Loucy (cell line): ENCODE measurements at regions not wholly inside any gene's neighbourhood (a gene's known extent, or its start where the extent isn't known, plus 50 kb on each side); places are given as distances from the start of the nearest gene placed in this dataset.

Experiments used
- H2AFZ ChIP-seq: fragments of 200-600 bp; sonication (generic); 2 replicates; pipeline ENCODE4 v1.6.0; 2016; ENCODE audit warnings: antibody characterized with exemption, mild to moderate bottlenecking, low read length, moderate library complexity
- H3F3A ChIP-seq: fragments of 200-600 bp; 2 replicates; pipeline ENCODE4 v1.6.0; 2016; ENCODE audit warnings: antibody characterized with exemption, low read depth, mild to moderate bottlenecking
- H3K27me3 ChIP-seq: fragments of 200-600 bp; sonication (generic); 2 replicates; pipeline ENCODE4 v1.6.1; 2014; ENCODE audit warnings: low read length, mild to moderate bottlenecking; ENCODE audit not compliant: insufficient read depth, poor library complexity, severe bottlenecking
- H3K36me3 ChIP-seq: fragments of 200-600 bp; sonication (generic); 2 replicates; pipeline ENCODE4 v1.6.1; 2016; ENCODE audit warnings: low read length; ENCODE audit not compliant: insufficient read depth
- H3K4me1 ChIP-seq: fragments of 200-600 bp; sonication (generic); 2 replicates; pipeline ENCODE4 v1.5.1; 2014; ENCODE audit warnings: low read length, mild to moderate bottlenecking; ENCODE audit not compliant: insufficient read depth, poor library complexity, severe bottlenecking
- H3K4me2 ChIP-seq: fragments of 200-600 bp; sonication (generic); 2 replicates; pipeline ENCODE4 v1.6.0; 2014; ENCODE audit warnings: antibody characterized with exemption, low read length, low read depth, mild to moderate bottlenecking; ENCODE audit not compliant: poor library complexity, severe bottlenecking
- H3K4me3 ChIP-seq: fragments of 200-600 bp; sonication (generic); 2 replicates; pipeline ENCODE4 v1.5.1; 2014; ENCODE audit warnings: low read length, mild to moderate bottlenecking, mixed read lengths; ENCODE audit not compliant: poor library complexity, severe bottlenecking
- H3K79me2 ChIP-seq: fragments of 200-600 bp; sonication (generic); 2 replicates; pipeline ENCODE4 v1.6.1; 2014; ENCODE audit warnings: low read length; ENCODE audit not compliant: insufficient read depth
- H3K9ac ChIP-seq: fragments of 200-600 bp; sonication (generic); 2 replicates; pipeline ENCODE4 v1.6.0; 2014; ENCODE audit warnings: mild to moderate bottlenecking, low read depth, low read length, moderate library complexity; ENCODE audit not compliant: poor library complexity, severe bottlenecking
- H3K9me2 ChIP-seq: fragments of 200-600 bp; sonication (generic); replicated peaks from 2 replicates; pipeline ENCODE4 v1.6.1; 2016; ENCODE audit warnings: low read depth, low read length, mixed read lengths
- H3K9me3 ChIP-seq: fragments of 200-600 bp; sonication (generic); 2 replicates; pipeline ENCODE4 v1.6.1; 2014; ENCODE audit warnings: mild to moderate bottlenecking, antibody characterized with exemption, low read length, low read depth; ENCODE audit not compliant: insufficient read depth
- H4K20me1 ChIP-seq: fragments of 200-600 bp; sonication (generic); 2 replicates; pipeline ENCODE4 v1.6.0; 2014; ENCODE audit warnings: antibody characterized with exemption, low read length, mild to moderate bottlenecking; ENCODE audit not compliant: insufficient read depth, poor library complexity, severe bottlenecking
- CTCF ChIP-seq: fragments of 200-600 bp; sonication (generic); conservative IDR thresholded peaks from 2 replicates; pipeline ENCODE4 v1.5.1; 2014; ENCODE audit warnings: mild to moderate bottlenecking, antibody characterized with exemption, low read length
- EZH2phosphoT487 ChIP-seq: fragments of 200-600 bp; IDR thresholded peaks from 2 replicates; pipeline ENCODE4 v1.6.1; 2018; ENCODE audit warnings: antibody characterized with exemption, mild to moderate bottlenecking, moderate library complexity, borderline replicate concordance

DNA sequence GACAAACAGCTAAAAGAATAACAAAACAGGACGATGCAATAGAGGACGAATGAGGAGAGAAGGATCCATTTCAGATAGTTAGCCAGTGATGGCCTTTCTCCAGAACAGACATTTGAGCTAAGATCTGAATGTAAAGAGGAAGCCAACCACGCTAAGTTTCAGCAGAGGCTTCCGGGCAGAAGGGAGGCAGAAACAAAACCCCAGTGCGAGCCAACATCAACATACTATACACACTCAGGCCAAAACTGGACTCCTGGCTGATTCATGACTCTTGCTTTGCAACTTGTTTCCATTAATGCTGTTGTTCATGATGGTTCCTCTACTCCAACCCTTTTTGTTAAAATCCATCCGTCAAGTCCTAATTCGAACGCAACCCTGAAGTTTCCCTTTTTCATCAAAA, 730.3 kb downstream of the TRIML1 start:
- Histone ChIP-seq H2AFZ (no peak overlapping the region), H3K79me2 (no peaks in the 10 kb centered on the region), H3K27me3 (no peaks in the 10 kb centered on the region), H3F3A (no peaks in the 10 kb centered on the region), H3K4me3 (no peak overlapping the region), H3K9me2 (no peaks in the 10 kb centered on the region), H3K36me3 (no peaks in the 10 kb centered on the region), H3K4me1 (no peaks in the 10 kb centered on the region), H3K9me3 (peaks cover 5% of the 10 kb centered on the region; the same call in 1 of the 2 replicates), H3K9ac (no peak overlapping the region), H4K20me1 (no peaks in the 10 kb centered on the region), H3K4me2 (no peak overlapping the region)
- TF ChIP-seq EZH2phosphoT487, result no peak
- TF ChIP-seq CTCF, result no peak

GRCh38 chr4:188872809-188873208, 733.6 kb downstream of the TRIML1 start:
- Histone ChIP-seq H3K4me1 (no peaks in the 10 kb centered on the region), H3K79me2 (no peaks in the 10 kb centered on the region), H3K27me3 (no peaks in the 10 kb centered on the region), H3K9me2 (no peaks in the 10 kb centered on the region), H2AFZ (no peak overlapping the region), H3K36me3 (no peaks in the 10 kb centered on the region), H4K20me1 (no peaks in the 10 kb centered on the region), H3K9ac (no peak overlapping the region), H3F3A (no peaks in the 10 kb centered on the region), H3K4me3 (no peak overlapping the region), H3K9me3 (peaks cover 5% of the 10 kb centered on the region; the same call in 1 of the 2 replicates), H3K4me2 (no peak overlapping the region)
- TF ChIP-seq CTCF (no peak), EZH2phosphoT487 (no peak)

DNA sequence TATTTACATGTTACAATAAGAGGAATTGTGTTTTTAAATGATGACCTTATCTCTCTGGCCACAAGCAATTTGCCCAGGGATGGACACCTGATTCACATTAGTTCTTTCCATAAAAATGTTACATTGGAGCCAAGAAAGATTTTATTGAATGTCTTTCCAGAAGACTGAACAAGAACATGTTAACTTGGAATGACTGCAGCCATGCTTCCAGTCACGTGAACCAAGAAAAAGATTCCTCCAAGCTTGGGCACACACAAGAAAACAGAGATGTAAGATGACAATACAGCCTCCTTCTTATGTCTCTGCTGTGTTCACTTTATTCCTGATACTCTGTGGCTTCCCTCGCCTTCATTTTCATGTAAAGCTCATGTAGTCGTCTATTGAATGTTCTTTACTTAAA, 737.6 kb downstream of the TRIML1 start:
- H3K9ac ChIP-seq, result no peak overlapping the region
- no peak overlapping the region for H2AFZ ChIP-seq
- H3K9me3 ChIP-seq, result no peaks in the 10 kb centered on the region; the same call in 1 of the 2 replicates
- H4K20me1 ChIP-seq, result no peaks in the 10 kb centered on the region
- H3K27me3 ChIP-seq, result no peaks in the 10 kb centered on the region
- H3K4me1 ChIP-seq, result no peaks in the 10 kb centered on the region
- H3K36me3 ChIP-seq, result no peaks in the 10 kb centered on the region
- H3F3A ChIP-seq, result no peaks in the 10 kb centered on the region
- no peak overlapping the region for H3K4me2 ChIP-seq
- H3K79me2 ChIP-seq, result no peaks in the 10 kb centered on the region
- H3K4me3 ChIP-seq, result no peak overlapping the region
- no peak for TF ChIP-seq CTCF
- no peak for TF ChIP-seq EZH2phosphoT487
- no peaks in the 10 kb centered on the region for H3K9me2 ChIP-seq
